ENCODE measurements at regions not wholly inside any gene's neighbourhood (a gene's known extent, or its start where the extent isn't known, plus 50 kb on each side); places are given as distances from the start of the nearest gene placed in this dataset.
"Not testable (repeated sequence)": the region's sequence is repeated elsewhere in the genome, so short reads cannot be mapped to it uniquely, and the experiment has no call there.

DNA sequence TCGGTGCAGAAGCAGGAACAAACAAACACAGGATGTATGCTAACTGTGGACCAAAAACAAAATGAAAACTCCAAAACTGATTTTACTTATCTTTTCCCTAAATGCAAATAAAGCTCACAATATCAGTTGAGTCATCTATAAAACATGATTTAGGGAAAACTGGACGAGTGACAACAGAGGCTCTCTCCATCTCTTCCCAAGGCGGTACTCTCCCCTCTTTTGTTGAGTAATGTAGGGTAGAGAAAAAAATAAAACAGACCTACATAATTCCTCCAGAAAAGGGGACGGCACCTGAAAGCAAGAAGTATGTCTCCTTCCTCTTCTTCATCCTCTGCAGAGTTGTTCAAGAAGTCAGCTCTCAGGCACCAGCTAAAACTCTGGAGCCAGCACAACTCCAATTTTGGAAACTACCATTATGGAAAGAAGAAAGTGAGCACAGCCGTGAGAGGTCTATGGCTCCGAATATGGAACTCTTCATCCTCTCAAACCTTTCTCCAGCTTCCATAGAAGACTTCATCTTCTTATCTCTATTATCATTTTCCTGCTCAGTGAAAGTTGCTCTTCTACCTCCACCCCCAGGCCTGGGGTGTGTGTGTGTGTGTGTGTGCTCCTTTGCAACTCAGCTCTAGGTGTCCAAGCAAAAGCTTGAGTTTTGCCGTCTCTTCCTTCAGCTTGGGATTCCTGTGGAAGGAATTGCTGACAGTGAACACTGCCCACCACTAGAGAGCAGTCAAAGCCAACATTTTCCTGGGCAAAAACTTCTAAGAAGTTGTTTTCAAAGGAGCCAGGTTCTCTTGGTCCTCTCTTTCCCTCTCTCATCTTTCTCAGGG, 155.4 kb downstream of the DIO2 start:
- DNase-seq = peak; percentile 69

GRCh38 chr14:80055226-80055625, 156.1 kb downstream of the DIO2 start:
- DNase-seq = peak; percentile 27

DNA sequence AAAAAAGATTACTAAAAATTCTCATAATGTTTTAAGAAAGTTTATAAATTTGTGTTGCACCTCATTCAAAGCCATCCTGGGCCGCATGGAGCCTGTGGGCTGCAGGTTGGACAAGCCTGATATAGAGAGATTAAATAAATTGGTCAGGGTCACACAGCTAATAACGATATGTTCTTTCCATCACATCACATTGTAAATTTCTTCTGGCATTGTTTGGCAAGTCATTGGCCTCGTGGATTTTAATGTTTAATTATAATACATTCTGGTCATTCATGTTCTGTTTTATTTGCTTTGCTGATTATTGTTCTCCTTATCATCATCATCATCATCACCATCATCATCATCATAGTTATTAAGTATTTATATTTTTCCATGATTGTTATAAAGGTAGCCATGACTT, 157.3 kb downstream of the DIO2 start:
- DNase-seq = no peak

DNA sequence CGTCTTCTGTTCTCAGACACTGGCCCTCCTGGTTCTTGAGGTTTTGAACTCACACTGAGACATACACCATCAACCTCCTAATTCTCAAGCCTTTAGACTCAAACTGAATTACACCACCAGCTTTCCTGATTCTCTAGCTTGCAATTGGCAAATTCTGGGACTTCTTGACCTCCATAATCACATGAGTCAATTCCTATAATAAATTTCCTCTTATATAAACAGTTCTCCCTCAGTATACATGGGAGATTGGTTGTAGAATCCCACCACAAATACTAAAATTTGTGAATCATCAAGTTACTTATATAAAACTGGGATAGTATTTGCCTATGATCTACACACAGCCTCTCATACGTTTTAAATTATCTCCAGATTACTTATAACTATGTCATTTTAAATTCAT, 162.2 kb downstream of the DIO2 start:
- no peak for DNase-seq

GRCh38 chr14:80047761-80048160, 163.5 kb downstream of the DIO2 start:
- DNase-seq = peak; percentile 92

GRCh38 chr14:80037349-80037748, 174.0 kb downstream of the DIO2 start:
- no peak for DNase-seq

DNA sequence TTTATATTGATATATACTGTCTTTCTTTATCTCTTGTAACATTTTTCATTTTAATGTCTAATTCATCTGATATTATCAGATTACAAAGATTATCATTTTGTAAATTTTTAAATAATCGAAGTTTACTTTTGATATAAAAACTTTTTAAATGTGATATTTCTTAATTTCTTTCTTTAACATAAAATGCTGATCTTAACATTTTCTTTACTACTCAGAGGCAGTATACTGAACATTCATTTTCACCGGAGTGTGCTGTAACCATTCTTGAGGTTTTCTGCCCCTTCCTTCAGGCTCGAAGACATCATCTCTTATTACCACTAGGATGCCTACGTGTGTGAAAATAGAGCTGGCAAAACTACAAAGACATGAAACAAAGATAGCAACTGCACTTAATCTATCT, 186.9 kb downstream of the DIO2 start:
- no peak for DNase-seq

GRCh38 chr14:80018476-80018875, 192.8 kb downstream of the DIO2 start:
- DNase-seq = not testable (repeated sequence)

GRCh38 chr14:80017795-80018194, 193.5 kb downstream of the DIO2 start:
- DNase-seq = no peak

GRCh38 chr14:80010245-80010644, 201.1 kb downstream of the DIO2 start:
- not testable (repeated sequence) for DNase-seq

DNA sequence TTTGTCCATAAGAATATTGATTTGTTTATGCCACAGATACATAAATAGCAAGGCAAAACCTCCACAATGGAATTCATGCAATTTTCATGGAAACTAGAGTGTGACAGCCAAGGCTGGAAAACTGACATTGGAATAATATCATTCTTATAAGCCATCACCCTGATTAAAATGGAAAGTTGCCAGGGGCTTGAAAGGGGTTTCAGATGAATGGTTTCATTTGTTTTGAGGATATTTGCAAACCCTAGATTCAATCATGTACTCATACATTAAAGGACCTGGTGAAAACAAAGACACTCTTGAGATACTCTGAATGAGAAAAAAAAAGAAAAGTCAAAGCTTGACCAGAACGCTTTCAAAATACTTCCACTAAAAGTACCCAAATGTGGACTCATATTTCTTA, 205.7 kb downstream of the DIO2 start:
- no peak for DNase-seq

DNA sequence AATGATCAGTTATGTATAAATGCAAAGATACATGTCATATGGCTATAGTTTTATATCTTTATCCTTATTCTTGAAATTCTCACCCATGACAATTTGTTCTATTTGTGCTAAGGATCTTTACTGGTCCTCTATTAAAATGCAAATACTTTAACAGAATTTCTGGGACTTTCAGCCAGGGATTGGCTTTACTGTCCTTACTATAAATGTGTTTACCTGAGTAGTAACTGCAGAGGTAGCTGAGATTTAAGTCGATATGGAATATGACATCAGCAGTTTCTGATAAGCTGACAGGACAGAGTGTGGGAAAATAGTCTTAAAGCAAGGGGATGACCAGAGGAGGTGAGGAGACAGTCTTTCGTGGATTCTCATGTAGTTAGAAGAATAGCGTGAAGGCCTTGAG, 206.4 kb downstream of the DIO2 start:
- DNase-seq = no peak

DNA sequence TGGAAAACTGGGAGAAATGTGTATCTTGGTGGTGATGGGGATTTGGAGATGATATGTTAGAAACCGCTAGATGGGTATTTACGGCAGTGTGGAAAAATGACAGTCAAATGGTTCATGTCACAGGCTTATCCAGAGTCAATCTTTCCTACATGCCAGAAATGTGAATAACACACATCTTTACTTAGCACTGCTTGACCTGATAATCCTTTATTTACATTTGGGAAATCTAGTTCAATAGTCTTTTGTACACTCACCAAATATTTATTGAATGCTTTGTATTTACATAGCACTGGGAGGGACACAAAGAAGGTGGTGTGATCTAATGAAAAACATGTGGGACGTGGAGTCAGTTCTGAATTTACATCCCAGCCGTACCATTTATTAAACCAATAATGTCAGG, 208.2 kb downstream of the DIO2 start:
- no peak for DNase-seq

- DNase-seq = no peak
These were observed 213.6 kb downstream of the DIO2 start for GRCh38 chr14:79997509-79998208.

GRCh38 chr14:79992407-79993198, 218.7 kb downstream of the DIO2 start:
- no peak for DNase-seq

DNA sequence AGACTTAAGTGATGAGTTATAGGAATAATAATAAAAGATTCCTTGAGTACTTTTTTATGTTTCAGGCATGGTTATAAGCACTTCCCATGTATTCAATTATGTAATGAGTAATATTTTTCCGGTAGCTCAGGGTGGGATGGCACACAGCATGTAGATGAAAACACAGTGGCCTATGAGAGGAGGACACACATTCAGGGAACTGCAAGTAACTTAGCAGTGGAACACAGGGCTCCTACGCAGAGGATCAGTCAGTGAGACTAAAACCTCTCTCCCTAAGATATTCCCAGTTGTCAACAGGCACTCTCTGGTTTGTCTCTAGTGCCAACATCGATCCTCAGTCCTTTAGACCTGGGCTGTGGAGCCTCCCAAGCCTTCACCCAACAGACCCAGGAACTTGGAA, 219.4 kb downstream of the DIO2 start:
- DNase-seq = no peak

GRCh38 chr14:79989990-79990389, 221.3 kb downstream of the DIO2 start:
- DNase-seq = no peak

GRCh38 chr14:79986251-79986650, 225.1 kb downstream of the DIO2 start:
- peak; percentile 87 for DNase-seq

DNA sequence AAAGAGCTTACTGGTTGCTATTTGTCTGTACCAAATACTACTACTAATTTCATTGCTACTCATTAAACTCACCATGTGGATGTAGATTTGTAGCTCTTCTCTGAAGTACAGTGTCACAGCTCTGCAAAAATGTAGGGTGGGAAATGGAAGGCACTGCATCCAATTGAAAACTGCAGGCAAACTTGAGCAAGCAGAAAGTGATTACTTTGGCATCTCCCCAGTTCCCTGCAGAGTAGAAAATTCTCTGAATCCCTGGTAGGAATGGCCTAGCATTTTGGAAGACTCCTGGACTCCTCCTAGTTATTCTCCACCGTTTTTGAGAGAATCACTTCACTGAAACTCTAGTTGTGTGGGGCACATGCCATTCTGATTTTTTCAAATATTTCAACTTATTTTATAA, 239.1 kb downstream of the DIO2 start:
- no peak for DNase-seq

DNA sequence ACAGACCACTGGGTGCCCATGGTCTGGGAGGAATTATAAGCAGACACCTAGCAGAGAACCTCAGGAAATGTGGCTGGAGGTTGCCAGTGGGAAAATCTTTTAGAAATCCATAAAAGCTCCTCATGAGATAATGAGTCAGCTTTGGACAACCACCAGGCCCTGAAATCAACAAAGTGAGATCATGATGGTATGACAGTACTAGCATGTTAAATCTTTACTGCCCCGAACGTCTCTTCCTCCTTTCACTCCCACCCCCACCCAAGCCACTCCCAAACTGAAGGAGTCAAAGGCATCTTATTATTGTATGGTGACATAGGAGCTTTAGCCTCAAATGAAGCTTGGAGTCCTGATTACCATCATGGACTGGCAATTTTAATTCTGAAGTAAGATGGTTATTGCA, 240.0 kb downstream of the DIO2 start:
- no peak for DNase-seq

GRCh38 chr14:79967453-79967852, 243.9 kb downstream of the DIO2 start:
- no peak for DNase-seq

- no peak for DNase-seq
These were observed 244.3 kb downstream of the DIO2 start for GRCh38 chr14:79967001-79967400.

GRCh38 chr14:79965896-79966295, 245.4 kb downstream of the DIO2 start:
- no peak for DNase-seq

DNA sequence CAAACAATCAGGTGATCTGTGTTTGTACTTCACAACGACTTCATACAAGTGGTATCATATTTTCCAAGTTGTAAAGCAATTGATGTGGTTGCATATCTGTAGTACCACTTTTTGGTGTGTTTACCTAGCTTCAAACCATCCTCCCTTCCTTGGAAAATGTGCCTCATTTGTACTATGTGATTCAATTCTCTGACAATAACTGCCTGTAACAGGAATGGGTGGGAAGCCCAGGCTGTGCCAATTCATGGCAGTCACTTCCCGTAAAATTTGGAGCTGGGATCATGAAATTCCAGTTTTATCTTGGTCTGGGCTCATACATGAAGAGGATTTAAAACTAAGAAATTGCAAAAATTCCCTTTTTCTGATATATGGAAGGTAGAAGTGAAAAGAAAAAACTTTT, 250.1 kb downstream of the DIO2 start:
- DNase-seq = no peak

Data from NCI-H2171 treated with DMSO at 0.1 percent for 48 hours (cell line).